ENCODE measurements at regions not wholly inside any gene's neighbourhood (a gene's known extent, or its start where the extent isn't known, plus 50 kb on each side); places are given as distances from the start of the nearest gene placed in this dataset.
"Not testable (repeated sequence)": the region's sequence is repeated elsewhere in the genome, so short reads cannot be mapped to it uniquely, and the experiment has no call there.

- Mint-ChIP-seq H3K27me3 (no peaks in the 10 kb centered on the region), H3K9me3 (peaks cover 8% of the 10 kb centered on the region), H3K4me1 (no peaks in the 10 kb centered on the region)
Observed at GRCh38 chr3:117842086-117842485, 1132.5 kb downstream of the TUSC7 start.

GRCh38 chr3:117843356-117843755 lies 1133.8 kb downstream of the TUSC7 start:
- Mint-ChIP-seq H3K36me3 (no peaks in the 10 kb centered on the region), H3K4me1 (no peaks in the 10 kb centered on the region), H3K9me3 (peaks cover 8% of the 10 kb centered on the region), H3K27ac (no peak overlapping the region), H3K27me3 (no peaks in the 10 kb centered on the region), H3K4me3 (no peak overlapping the region)

More at GRCh38 chr3:117842086-117842485, 1132.5 kb downstream of the TUSC7 start:
- no peak overlapping the region for H3K4me3 Mint-ChIP-seq
- no peak overlapping the region for H3K27ac Mint-ChIP-seq
- no peaks in the 10 kb centered on the region for H3K36me3 Mint-ChIP-seq

- H3K4me3 Mint-ChIP-seq = no peak overlapping the region
- peaks cover 8% of the 10 kb centered on the region for H3K9me3 Mint-ChIP-seq
- H3K36me3 Mint-ChIP-seq = no peaks in the 10 kb centered on the region
- H3K27ac Mint-ChIP-seq = no peak overlapping the region
- no peaks in the 10 kb centered on the region for H3K4me1 Mint-ChIP-seq
- no peaks in the 10 kb centered on the region for H3K27me3 Mint-ChIP-seq
Observed at GRCh38 chr3:117844676-117845075, 1135.1 kb downstream of the TUSC7 start.

GRCh38 chr3:117846238-117846637 lies 1136.7 kb downstream of the TUSC7 start:
- H3K36me3 Mint-ChIP-seq = no peaks in the 10 kb centered on the region
- peaks cover 7% of the 10 kb centered on the region for H3K9me3 Mint-ChIP-seq
- H3K27ac Mint-ChIP-seq = no peak overlapping the region
- no peak overlapping the region for H3K4me3 Mint-ChIP-seq
- H3K4me1 Mint-ChIP-seq = no peaks in the 10 kb centered on the region
- no peaks in the 10 kb centered on the region for H3K27me3 Mint-ChIP-seq

GRCh38 chr3:117848606-117849005 lies 1139.0 kb downstream of the TUSC7 start:
- Mint-ChIP-seq H3K4me1 (no peaks in the 10 kb centered on the region), H3K4me3 (no peak overlapping the region), H3K27ac (no peak overlapping the region), H3K27me3 (no peaks in the 10 kb centered on the region), H3K9me3 (peaks cover 11% of the 10 kb centered on the region), H3K36me3 (no peaks in the 10 kb centered on the region)

- Mint-ChIP-seq H3K27ac (no peak overlapping the region), H3K9me3 (peaks cover 11% of the 10 kb centered on the region), H3K36me3 (no peaks in the 10 kb centered on the region), H3K4me1 (no peaks in the 10 kb centered on the region), H3K27me3 (no peaks in the 10 kb centered on the region), H3K4me3 (no peak overlapping the region)
Observed at GRCh38 chr3:117853923-117854668, 1144.5 kb downstream of the TUSC7 start.

GRCh38 chr3:117856354-117856753 lies 1146.8 kb downstream of the TUSC7 start:
- H3K27me3 Mint-ChIP-seq = no peaks in the 10 kb centered on the region
- H3K4me3 Mint-ChIP-seq = no peak overlapping the region
- H3K4me1 Mint-ChIP-seq = no peaks in the 10 kb centered on the region
- H3K36me3 Mint-ChIP-seq = no peaks in the 10 kb centered on the region
- peaks cover 4% of the 10 kb centered on the region for H3K9me3 Mint-ChIP-seq
- H3K27ac Mint-ChIP-seq = no peak overlapping the region

GRCh38 chr3:117863146-117863545 lies 1153.6 kb downstream of the TUSC7 start:
- Mint-ChIP-seq H3K27ac (no peak overlapping the region), H3K36me3 (no peaks in the 10 kb centered on the region), H3K27me3 (no peaks in the 10 kb centered on the region), H3K9me3 (no peaks in the 10 kb centered on the region), H3K4me1 (no peaks in the 10 kb centered on the region), H3K4me3 (no peak overlapping the region)

- no peak overlapping the region for H3K27ac Mint-ChIP-seq
- H3K4me1 Mint-ChIP-seq = no peaks in the 10 kb centered on the region
- no peak overlapping the region for H3K4me3 Mint-ChIP-seq
- no peaks in the 10 kb centered on the region for H3K36me3 Mint-ChIP-seq
- no peaks in the 10 kb centered on the region for H3K27me3 Mint-ChIP-seq
- no peaks in the 10 kb centered on the region for H3K9me3 Mint-ChIP-seq
Observed at GRCh38 chr3:117865338-117865737, 1155.8 kb downstream of the TUSC7 start.

GRCh38 chr3:117868766-117869165 lies 1159.2 kb downstream of the TUSC7 start:
- H3K27me3 Mint-ChIP-seq = no peaks in the 10 kb centered on the region
- H3K27ac Mint-ChIP-seq = no peak overlapping the region
- no peaks in the 10 kb centered on the region for H3K4me1 Mint-ChIP-seq
- no peaks in the 10 kb centered on the region for H3K9me3 Mint-ChIP-seq
- no peaks in the 10 kb centered on the region for H3K36me3 Mint-ChIP-seq
- H3K4me3 Mint-ChIP-seq = no peak overlapping the region

GRCh38 chr3:117871934-117872333 lies 1162.4 kb downstream of the TUSC7 start:
- Mint-ChIP-seq H3K27ac (no peak overlapping the region), H3K4me1 (no peaks in the 10 kb centered on the region), H3K4me3 (no peak overlapping the region), H3K9me3 (no peaks in the 10 kb centered on the region), H3K36me3 (no peaks in the 10 kb centered on the region), H3K27me3 (no peaks in the 10 kb centered on the region)

- H3K4me1 Mint-ChIP-seq, H3K27me3 Mint-ChIP-seq, H3K36me3 Mint-ChIP-seq, H3K9me3 Mint-ChIP-seq, H3K27ac Mint-ChIP-seq, H3K4me3 Mint-ChIP-seq: not testable (repeated sequence)
Observed at GRCh38 chr3:117872594-117873248, 1161.9 kb downstream of the IGSF11 start.

GRCh38 chr3:117873249-117873600 lies 1161.4 kb downstream of the IGSF11 start:
- Mint-ChIP-seq H3K36me3 (no peaks in the 10 kb centered on the region), H3K9me3 (no peaks in the 10 kb centered on the region), H3K4me3 (no peak overlapping the region), H3K27me3 (no peaks in the 10 kb centered on the region), H3K27ac (no peak overlapping the region), H3K4me1 (no peaks in the 10 kb centered on the region)

- H3K9me3 Mint-ChIP-seq = no peaks in the 10 kb centered on the region
- no peaks in the 10 kb centered on the region for H3K27me3 Mint-ChIP-seq
- H3K27ac Mint-ChIP-seq = no peak overlapping the region
- H3K36me3 Mint-ChIP-seq = no peaks in the 10 kb centered on the region
- no peak overlapping the region for H3K4me3 Mint-ChIP-seq
- H3K4me1 Mint-ChIP-seq = no peaks in the 10 kb centered on the region
Observed at GRCh38 chr3:117874028-117874690, 1160.5 kb downstream of the IGSF11 start.

GRCh38 chr3:117874904-117875874 lies 1159.5 kb downstream of the IGSF11 start:
- Mint-ChIP-seq H3K27me3 (no peaks in the 10 kb centered on the region), H3K9me3 (peaks cover under 1% of the 10 kb centered on the region), H3K4me1 (no peaks in the 10 kb centered on the region), H3K36me3 (no peaks in the 10 kb centered on the region), H3K4me3 (no peak overlapping the region), H3K27ac (no peak overlapping the region)
